IMR-90 (cell line): ENCODE measurements at regions not wholly inside any gene's neighbourhood (a gene's known extent, or its start where the extent isn't known, plus 50 kb on each side); places are given as distances from the start of the nearest gene placed in this dataset.

Experiments used
- ATAC-seq: fragments of 200-7000 bp; cut with Tn5 transposase; 2 replicates; pipeline ENCODE4 v1.9.1; 2020; ENCODE audit warnings: low read depth, mild to moderate bottlenecking, moderate library complexity
- BruUV-seq: library from RNA; stranded (reverse); fragments of 400-500 nt; replicated peaks from 2 replicates; lab custom pipeline; 2021; lab: Mats Ljungman, UMichigan
- CTCF ChIA-PET: fragments of 300-600 bp; formaldehyde crosslinking; extraction: SDS; loops from one replicate; lab custom pipeline; 2021; ENCODE audit warnings: antibody characterized with exemption; lab: Yijun Ruan, JAX
- POLR2A ChIA-PET: fragments of 300-600 bp; sonication (Branson Sonifier 250); formaldehyde crosslinking; loops from one replicate; lab custom pipeline; 2022; ENCODE audit warnings: antibody characterized with exemption; ENCODE audit not compliant: unreplicated experiment; lab: Charles Lee
- DNase-seq: peaks from one replicate; pipeline ENCODE4 v3.0.0; 2013
- H2AFZ ChIP-seq: replicated peaks from 2 replicates; pipeline ENCODE3; 2013; ENCODE audit warnings: low read length, mild to moderate bottlenecking; ENCODE audit not compliant: poor library complexity
- H2AK5ac ChIP-seq: 2 replicates; pipeline ENCODE4 v1.6.1; 2013; ENCODE audit warnings: low read depth, low read length, inconsistent platforms
- H2AK9ac ChIP-seq: replicated peaks from 2 replicates; pipeline ENCODE3; 2013; ENCODE audit warnings: mild to moderate bottlenecking, low read depth, low read length, moderate library complexity; ENCODE audit not compliant: poor library complexity
- H2BK120ac ChIP-seq: 2 replicates; pipeline ENCODE4 v1.6.1; 2013; ENCODE audit warnings: low read depth, low read length, inconsistent platforms
- H2BK15ac ChIP-seq: 3 replicates; pipeline ENCODE4 v1.6.1; 2013; ENCODE audit warnings: low read depth, low read length, inconsistent platforms
- H2BK20ac ChIP-seq: 2 replicates; pipeline ENCODE4 v1.6.1; 2013; ENCODE audit warnings: low read depth, mild to moderate bottlenecking, inconsistent platforms, low read length, moderate library complexity
- H2BK5ac ChIP-seq: 2 replicates; pipeline ENCODE4 v1.6.1; 2013; ENCODE audit warnings: mild to moderate bottlenecking, low read depth, low read length, inconsistent platforms; ENCODE audit not compliant: poor library complexity, severe bottlenecking
- H3K14ac ChIP-seq: replicated peaks from 2 replicates; pipeline ENCODE4 v1.6.1; 2013; ENCODE audit warnings: low read depth, low read length, inconsistent platforms
- H3K18ac ChIP-seq: 2 replicates; pipeline ENCODE4 v1.6.1; 2013; ENCODE audit warnings: low read depth, low read length, control low read depth
- H3K23ac ChIP-seq: 2 replicates; pipeline ENCODE4 v1.6.1; 2013; ENCODE audit warnings: low read depth, low read length, inconsistent platforms
- H3K27ac ChIP-seq: 2 replicates; pipeline ENCODE4 v1.5.1; 2013; ENCODE audit warnings: mild to moderate bottlenecking, control low read depth, low read length; ENCODE audit not compliant: insufficient read depth
- H3K27me3 ChIP-seq: 2 replicates; pipeline ENCODE4 v1.6.1; 2013; ENCODE audit warnings: low read length; ENCODE audit not compliant: control insufficient read depth, insufficient read depth
- H3K36me3 ChIP-seq: 2 replicates; pipeline ENCODE4 v1.6.1; 2013; ENCODE audit warnings: low read length, mixed read lengths; ENCODE audit not compliant: control insufficient read depth, insufficient read depth
- H3K4ac ChIP-seq: 2 replicates; pipeline ENCODE4 v1.6.1; 2013; ENCODE audit warnings: low read depth, low read length, inconsistent platforms
- H3K4me1 ChIP-seq: 2 replicates; pipeline ENCODE4 v1.6.1; 2013; ENCODE audit warnings: low read length, mixed read lengths; ENCODE audit not compliant: control insufficient read depth, insufficient read depth
- H3K4me2 ChIP-seq: 2 replicates; pipeline ENCODE4 v1.6.1; 2013; ENCODE audit warnings: low read depth, mild to moderate bottlenecking, control low read depth, low read length, moderate library complexity
- H3K4me3 ChIP-seq: 2 replicates; pipeline ENCODE4 v1.5.1; 2013; ENCODE audit warnings: low read depth, mild to moderate bottlenecking, control low read depth, low read length, moderate library complexity; ENCODE audit not compliant: insufficient read depth
- H3K56ac ChIP-seq: 2 replicates; pipeline ENCODE4 v1.6.1; 2013; ENCODE audit warnings: low read length, inconsistent platforms; ENCODE audit not compliant: insufficient read depth; ENCODE audit errors: extremely low read depth
- H3K79me1 ChIP-seq, 2 experiments: 2 replicates each; pipeline ENCODE4 v1.6.1; 2013; ENCODE audit warnings: low read length in 2 of 2, inconsistent platforms in 1 of 2, low read depth in 1 of 2
- H3K9ac ChIP-seq: 2 replicates; pipeline ENCODE4 v1.6.1; 2013; ENCODE audit warnings: low read depth, low read length, control low read depth
- H3K9me1 ChIP-seq: 2 replicates; pipeline ENCODE4 v1.6.1; 2013; ENCODE audit warnings: low read length, inconsistent platforms; ENCODE audit not compliant: insufficient read depth
- H3K9me3 ChIP-seq: 2 replicates; pipeline ENCODE4 v1.6.1; 2013; ENCODE audit warnings: low read length; ENCODE audit not compliant: control insufficient read depth, insufficient read depth
- H4K20me1 ChIP-seq: 2 replicates; pipeline ENCODE4 v1.6.1; 2013; ENCODE audit warnings: low read length, inconsistent platforms; ENCODE audit not compliant: insufficient read depth
- H4K5ac ChIP-seq: 2 replicates; pipeline ENCODE4 v1.6.1; 2013; ENCODE audit warnings: mild to moderate bottlenecking, low read depth, low read length, control low read depth
- H4K8ac ChIP-seq, 2 experiments: 2 replicates each; pipeline ENCODE4 v1.6.1; 2013; ENCODE audit warnings: low read depth in 2 of 2, low read length in 2 of 2, control low read depth in 1 of 2, inconsistent platforms in 1 of 2
- H4K91ac ChIP-seq: 2 replicates; pipeline ENCODE4 v1.6.1; 2013; ENCODE audit warnings: low read depth, low read length, inconsistent platforms; ENCODE audit not compliant: insufficient read depth
- BHLHE40 ChIP-seq: fragments of 150-350 bp; IDR thresholded peaks from 2 replicates; pipeline ENCODE4 v1.6.1; 2016; ENCODE audit warnings: mild to moderate bottlenecking, low read depth, low read length
- CEBPB ChIP-seq: IDR thresholded peaks from 2 replicates; pipeline ENCODE4 v1.6.1; 2012; ENCODE audit warnings: low read depth, low read length, improper control_type of control experiment
- CHD1 ChIP-seq: IDR thresholded peaks from 2 replicates; pipeline ENCODE4 v1.6.1; 2012; ENCODE audit warnings: low read depth, low read length, improper control_type of control experiment
- FOS ChIP-seq: fragments of 150-350 bp; IDR thresholded peaks from 2 replicates; pipeline ENCODE4 v1.6.1; 2016; ENCODE audit warnings: low read depth, low read length
- MAFK ChIP-seq: IDR thresholded peaks from 2 replicates; pipeline ENCODE4 v1.6.1; 2012; ENCODE audit warnings: low read depth, low read length, improper control_type of control experiment
- MAZ ChIP-seq: IDR thresholded peaks from 2 replicates; pipeline ENCODE4 v1.6.1; 2012; ENCODE audit warnings: low read depth, mild to moderate bottlenecking, low read length, improper control_type of control experiment, moderate library complexity, borderline replicate concordance
- MXI1 ChIP-seq: IDR thresholded peaks from 2 replicates; pipeline ENCODE4 v1.6.1; 2012; ENCODE audit warnings: low read depth, mild to moderate bottlenecking, low read length, moderate library complexity, borderline replicate concordance
- NFE2L2 ChIP-seq: fragments of 150-350 bp; IDR thresholded peaks from 2 replicates; pipeline ENCODE4 v1.6.1; 2016; ENCODE audit warnings: low read depth, mild to moderate bottlenecking, low read length
- POLR2A ChIP-seq: IDR thresholded peaks from 2 replicates; pipeline ENCODE4 v1.6.1; 2012; ENCODE audit warnings: mild to moderate bottlenecking, low read depth, low read length
- RAD21 ChIP-seq: IDR thresholded peaks from 2 replicates; pipeline ENCODE4 v1.6.1; 2012; ENCODE audit warnings: low read length, improper control_type of control experiment
- RCOR1 ChIP-seq: IDR thresholded peaks from 2 replicates; pipeline ENCODE4 v1.6.1; 2012; ENCODE audit warnings: mild to moderate bottlenecking, low read length, improper control_type of control experiment; ENCODE audit not compliant: insufficient replicate concordance
- RFX5 ChIP-seq: IDR thresholded peaks from 2 replicates; pipeline ENCODE4 v1.8.0; 2012; ENCODE audit warnings: low read depth, mild to moderate bottlenecking, low read length, moderate library complexity
- SMC3 ChIP-seq: fragments of 150-350 bp; IDR thresholded peaks from 2 replicates; pipeline ENCODE4 v1.6.1; 2016; ENCODE audit warnings: low read depth, mild to moderate bottlenecking, antibody characterized with exemption, low read length, moderate library complexity
- WGBS, 2 experiments: methylation state at CpG; one replicate each; pipeline versions ENCODE4 v1.1.5 to v1.1.7; 2013; ENCODE audit warnings: missing lambda C conversion rate in 2 of 2; ENCODE audit not compliant: insufficient read length in 1 of 2; ENCODE audit errors: extremely low coverage in 2 of 2; 5-methylcytosine and 5-hydroxymethylcytosine counted together
- dilution Hi-C: fragments of 300-500 bp; cut with HindIII; formaldehyde crosslinking; loops from one replicate; pipeline ENCODE4 v1.14.3; 2018; ENCODE audit warnings: low sequenced_read_pairs; ENCODE audit not compliant: unreplicated experiment
- in situ Hi-C: fragments of 300-500 bp; cut with MboI; formaldehyde crosslinking; loops from 3 replicates; pipeline ENCODE4 v1.14.3; 2019; ENCODE audit warnings: low sequenced_read_pairs, inconsistent platforms, mixed read lengths
- intact Hi-C: fragments of 100-400 bp; cut with micrococcal nuclease; formaldehyde crosslinking; loops from 2 replicates; pipeline ENCODE4 v1.10.0; 2022
- TF ChIP-seq, protein P1 (sequence below): fragments of 150-350 bp; IDR thresholded peaks from 2 replicates; pipeline ENCODE4 v1.6.1; 2017; ENCODE audit warnings: mild to moderate bottlenecking, antibody characterized with exemption, low read length, low read depth
- TF ChIP-seq, protein P2 (sequence below): fragments of 150-350 bp; IDR thresholded peaks from 2 replicates; pipeline ENCODE4 v1.6.1; 2016; ENCODE audit warnings: low read depth, mild to moderate bottlenecking, low read length, moderate library complexity, borderline replicate concordance
- TF ChIP-seq, protein P3 (sequence below): conservative IDR thresholded peaks from 2 replicates; pipeline ENCODE4 v1.5.1; 2012; ENCODE audit warnings: mild to moderate bottlenecking, low read depth, low read length, improper control_type of control experiment

DNA sequence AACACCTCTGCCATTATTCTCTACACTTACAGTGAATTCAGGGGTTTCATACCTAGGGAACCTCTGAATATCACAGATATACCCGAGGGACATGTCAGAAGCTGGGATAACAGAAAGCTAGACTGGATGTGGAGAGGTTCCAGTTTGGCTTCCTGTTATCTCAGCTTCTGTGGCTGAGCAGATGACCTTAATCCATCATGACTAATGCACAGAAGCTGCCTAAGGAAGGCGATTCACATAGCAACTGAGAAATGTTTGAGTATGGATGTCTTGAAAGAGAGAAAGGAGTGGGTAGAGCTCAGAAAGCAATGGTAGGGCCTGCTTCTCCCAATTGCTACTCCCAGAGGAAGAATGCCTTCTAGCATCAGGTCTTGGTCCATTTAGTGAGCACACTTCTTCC is 187.6 kb downstream of the RMST start:
- no peak overlapping the region for H4K91ac ChIP-seq
- no CpG with 5 or more reads among the region's 2 CpGs for WGBS, 2 experiments
- H3K4ac ChIP-seq: no peak overlapping the region
- no peaks in the 10 kb centered on the region for H3K27me3 ChIP-seq
- H4K5ac ChIP-seq: no peak overlapping the region
- TF ChIP-seq SMC3 (no peak), MAFK (no peak), RCOR1 (no peak), RAD21 (no peak), POLR2A (no peak), CHD1 (no peak), BHLHE40 (no peak), CEBPB (no peak), FOS (no peak), RFX5 (no peak), MXI1 (no peak), NFE2L2 (no peak), MAZ (no peak)
- TF ChIP-seq, protein P1, sequence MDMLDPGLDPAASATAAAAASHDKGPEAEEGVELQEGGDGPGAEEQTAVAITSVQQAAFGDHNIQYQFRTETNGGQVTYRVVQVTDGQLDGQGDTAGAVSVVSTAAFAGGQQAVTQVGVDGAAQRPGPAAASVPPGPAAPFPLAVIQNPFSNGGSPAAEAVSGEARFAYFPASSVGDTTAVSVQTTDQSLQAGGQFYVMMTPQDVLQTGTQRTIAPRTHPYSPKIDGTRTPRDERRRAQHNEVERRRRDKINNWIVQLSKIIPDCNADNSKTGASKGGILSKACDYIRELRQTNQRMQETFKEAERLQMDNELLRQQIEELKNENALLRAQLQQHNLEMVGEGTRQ: no peak
- TF ChIP-seq, protein P2, sequence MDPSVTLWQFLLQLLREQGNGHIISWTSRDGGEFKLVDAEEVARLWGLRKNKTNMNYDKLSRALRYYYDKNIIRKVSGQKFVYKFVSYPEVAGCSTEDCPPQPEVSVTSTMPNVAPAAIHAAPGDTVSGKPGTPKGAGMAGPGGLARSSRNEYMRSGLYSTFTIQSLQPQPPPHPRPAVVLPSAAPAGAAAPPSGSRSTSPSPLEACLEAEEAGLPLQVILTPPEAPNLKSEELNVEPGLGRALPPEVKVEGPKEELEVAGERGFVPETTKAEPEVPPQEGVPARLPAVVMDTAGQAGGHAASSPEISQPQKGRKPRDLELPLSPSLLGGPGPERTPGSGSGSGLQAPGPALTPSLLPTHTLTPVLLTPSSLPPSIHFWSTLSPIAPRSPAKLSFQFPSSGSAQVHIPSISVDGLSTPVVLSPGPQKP: no peak
- TF ChIP-seq, protein P3, sequence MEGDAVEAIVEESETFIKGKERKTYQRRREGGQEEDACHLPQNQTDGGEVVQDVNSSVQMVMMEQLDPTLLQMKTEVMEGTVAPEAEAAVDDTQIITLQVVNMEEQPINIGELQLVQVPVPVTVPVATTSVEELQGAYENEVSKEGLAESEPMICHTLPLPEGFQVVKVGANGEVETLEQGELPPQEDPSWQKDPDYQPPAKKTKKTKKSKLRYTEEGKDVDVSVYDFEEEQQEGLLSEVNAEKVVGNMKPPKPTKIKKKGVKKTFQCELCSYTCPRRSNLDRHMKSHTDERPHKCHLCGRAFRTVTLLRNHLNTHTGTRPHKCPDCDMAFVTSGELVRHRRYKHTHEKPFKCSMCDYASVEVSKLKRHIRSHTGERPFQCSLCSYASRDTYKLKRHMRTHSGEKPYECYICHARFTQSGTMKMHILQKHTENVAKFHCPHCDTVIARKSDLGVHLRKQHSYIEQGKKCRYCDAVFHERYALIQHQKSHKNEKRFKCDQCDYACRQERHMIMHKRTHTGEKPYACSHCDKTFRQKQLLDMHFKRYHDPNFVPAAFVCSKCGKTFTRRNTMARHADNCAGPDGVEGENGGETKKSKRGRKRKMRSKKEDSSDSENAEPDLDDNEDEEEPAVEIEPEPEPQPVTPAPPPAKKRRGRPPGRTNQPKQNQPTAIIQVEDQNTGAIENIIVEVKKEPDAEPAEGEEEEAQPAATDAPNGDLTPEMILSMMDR: no peak
- H2AK5ac ChIP-seq: no peak overlapping the region
- H2AFZ ChIP-seq: no peak overlapping the region
- no peaks in the 10 kb centered on the region for H3K36me3 ChIP-seq
- in situ Hi-C loops: no loop called here
- no TSS peak for BruUV-seq
- H3K9ac ChIP-seq: no peak overlapping the region
- no peak overlapping the region for H3K4me2 ChIP-seq
- dilution Hi-C loops: no loop called here
- H3K79me1 ChIP-seq: no peaks in the 10 kb centered on the region
- peaks cover 9% of the 10 kb centered on the region for H3K9me3 ChIP-seq
- no peaks in the 10 kb centered on the region for H3K4me1 ChIP-seq
- CTCF ChIA-PET: interaction anchor here (0.6 kb wide), 1 partner anchor 189 kb away, joined by 5 read pairs; no protein-coding TSS in a partner anchor
- POLR2A ChIA-PET: no interaction called here
- no peak overlapping the region for H3K23ac ChIP-seq
- H4K8ac ChIP-seq: no peak overlapping the region
- H4K20me1 ChIP-seq: no peaks in the 10 kb centered on the region
- ATAC-seq (no peak), DNase-seq (no peak)
- no peak overlapping the region for H2AK9ac ChIP-seq
- H2BK120ac ChIP-seq: no peak overlapping the region
- H3K18ac ChIP-seq: no peak overlapping the region
- no peak overlapping the region for H3K14ac ChIP-seq
- H2BK15ac ChIP-seq: no peak overlapping the region
- intact Hi-C loops: no loop called here
- H3K4me3 ChIP-seq: no peak overlapping the region
- H2BK20ac ChIP-seq: no peak overlapping the region
- no peaks in the 10 kb centered on the region for H3K9me1 ChIP-seq
- H3K27ac ChIP-seq: no peak overlapping the region
- H3K56ac ChIP-seq: no peak overlapping the region
- H2BK5ac ChIP-seq: no peak overlapping the region
